GM18868 (cell line): ENCODE measurements at regions not wholly inside any gene's neighbourhood (a gene's known extent, or its start where the extent isn't known, plus 50 kb on each side); places are given as distances from the start of the nearest gene placed in this dataset.
"Not testable (repeated sequence)": the region's sequence is repeated elsewhere in the genome, so short reads cannot be mapped to it uniquely, and the experiment has no call there.

Experiments
- ATAC-seq: cut with Tn5 transposase; IDR thresholded peaks from one replicate; pipeline ENCODE4 v1.9.1; 2021; ENCODE audit warnings: mild to moderate bottlenecking, moderate library complexity; ENCODE audit not compliant: unreplicated experiment

GRCh38 chr3:144585408-144585807 lies 613.8 kb downstream of the DIPK2A start:
- no peak for ATAC-seq

GRCh38 chr3:144585953-144586352 lies 614.3 kb downstream of the DIPK2A start:
- no peak for ATAC-seq

- no peak for ATAC-seq
Observed at GRCh38 chr3:144586382-144586781, 614.8 kb downstream of the DIPK2A start.

GRCh38 chr3:144590854-144591253 lies 619.2 kb downstream of the DIPK2A start:
- no peak for ATAC-seq

- no peak for ATAC-seq
Observed at GRCh38 chr3:144593881-144594280, 622.3 kb downstream of the DIPK2A start.

GRCh38 chr3:144620236-144620635 lies 648.6 kb downstream of the DIPK2A start:
- not testable (repeated sequence) for ATAC-seq

GRCh38 chr3:144622845-144623244 lies 651.2 kb downstream of the DIPK2A start:
- no peak for ATAC-seq

GRCh38 chr3:144624656-144625055 lies 653.0 kb downstream of the DIPK2A start:
- ATAC-seq, result no peak

- no peak for ATAC-seq
Observed at GRCh38 chr3:144626835-144627234, 655.2 kb downstream of the DIPK2A start.

GRCh38 chr3:144629381-144629780 lies 657.8 kb downstream of the DIPK2A start:
- no peak for ATAC-seq

GRCh38 chr3:144636833-144637232 lies 665.2 kb downstream of the DIPK2A start:
- ATAC-seq, result no peak

- ATAC-seq, result no peak
Observed at GRCh38 chr3:144638009-144638408, 666.4 kb downstream of the DIPK2A start.

- no peak for ATAC-seq
Observed at GRCh38 chr3:144643771-144644198, 672.2 kb downstream of the DIPK2A start.

GRCh38 chr3:144645300-144645699 lies 673.7 kb downstream of the DIPK2A start:
- no peak for ATAC-seq

- ATAC-seq, result no peak
Observed at GRCh38 chr3:144650380-144650779, 678.8 kb downstream of the DIPK2A start.

GRCh38 chr3:144652573-144652972 lies 681.0 kb downstream of the DIPK2A start:
- no peak for ATAC-seq

GRCh38 chr3:144655423-144655822 lies 683.8 kb downstream of the DIPK2A start:
- no peak for ATAC-seq

- ATAC-seq, result no peak
Observed at GRCh38 chr3:144660186-144660585, 688.6 kb downstream of the DIPK2A start.

GRCh38 chr3:144662729-144663128 lies 691.1 kb downstream of the DIPK2A start:
- ATAC-seq, result no peak

- ATAC-seq, result no peak
Observed at GRCh38 chr3:144663456-144664436, 692.1 kb downstream of the DIPK2A start.

- no peak for ATAC-seq
Observed at GRCh38 chr3:144665567-144666053, 694.0 kb downstream of the DIPK2A start.

GRCh38 chr3:144670571-144670970 lies 698.9 kb downstream of the DIPK2A start:
- no peak for ATAC-seq
